Activated naive CD4-positive, alpha-beta T cell treated with anti-CD3 and anti-CD28 coated beads, Interleukin-2, amount 10 ng/mL, durations not matched to agents 7 days and 5 days (primary cell): ENCODE measurements at regions not wholly inside any gene's neighbourhood (a gene's known extent, or its start where the extent isn't known, plus 50 kb on each side); places are given as distances from the start of the nearest gene placed in this dataset.
"Not testable (repeated sequence)": the region's sequence is repeated elsewhere in the genome, so short reads cannot be mapped to it uniquely, and the experiment has no call there.

Experiments
- CTCF ChIA-PET: fragments of 350-600 bp; sonication (Branson Sonifier 250); formaldehyde crosslinking; loops from one replicate; lab custom pipeline; 2021; ENCODE audit warnings: antibody characterized with exemption; lab: Charles Lee
- DNase-seq: peaks from one replicate; pipeline ENCODE4 v3.0.0-alpha.2; 2020
- H3K27ac Mint-ChIP-seq: one replicate; pipeline ENCODE4 v1.8.0; 2021; ENCODE audit warnings: mild to moderate bottlenecking, moderate library complexity, mixed read lengths
- H3K27me3 Mint-ChIP-seq: one replicate; pipeline ENCODE4 v1.8.0; 2021; ENCODE audit warnings: mild to moderate bottlenecking, mixed read lengths
- H3K36me3 Mint-ChIP-seq: one replicate; pipeline ENCODE4 v1.8.0; 2021; ENCODE audit warnings: mixed read lengths
- H3K4me1 Mint-ChIP-seq: one replicate; pipeline ENCODE4 v1.8.0; 2021; ENCODE audit warnings: mixed read lengths
- H3K4me3 Mint-ChIP-seq: one replicate; pipeline ENCODE4 v1.8.0; 2021; ENCODE audit warnings: mild to moderate bottlenecking, moderate library complexity, mixed read lengths
- H3K9me3 Mint-ChIP-seq: one replicate; pipeline ENCODE4 v1.8.0; 2021; ENCODE audit warnings: mixed read lengths

- CTCF ChIA-PET, DNase-seq, H3K27me3 Mint-ChIP-seq, H3K36me3 Mint-ChIP-seq, H3K27ac Mint-ChIP-seq, H3K4me1 Mint-ChIP-seq, H3K4me3 Mint-ChIP-seq: not testable (repeated sequence)
- peaks cover 24% of the 10 kb centered on the region for H3K9me3 Mint-ChIP-seq
These were observed 117.7 kb downstream of the ENC1 start for GRCh38 chr5:74522838-74523237.

GRCh38 chr5:74521401-74521800 is 119.1 kb downstream of the ENC1 start:
- peaks cover 24% of the 10 kb centered on the region for H3K9me3 Mint-ChIP-seq
- no peak for DNase-seq
- no peaks in the 10 kb centered on the region for H3K27me3 Mint-ChIP-seq
- no peak overlapping the region for H3K27ac Mint-ChIP-seq
- H3K4me1 Mint-ChIP-seq: no peaks in the 10 kb centered on the region
- CTCF ChIA-PET: no interaction called here
- no peak overlapping the region for H3K4me3 Mint-ChIP-seq
- no peaks in the 10 kb centered on the region for H3K36me3 Mint-ChIP-seq

DNA sequence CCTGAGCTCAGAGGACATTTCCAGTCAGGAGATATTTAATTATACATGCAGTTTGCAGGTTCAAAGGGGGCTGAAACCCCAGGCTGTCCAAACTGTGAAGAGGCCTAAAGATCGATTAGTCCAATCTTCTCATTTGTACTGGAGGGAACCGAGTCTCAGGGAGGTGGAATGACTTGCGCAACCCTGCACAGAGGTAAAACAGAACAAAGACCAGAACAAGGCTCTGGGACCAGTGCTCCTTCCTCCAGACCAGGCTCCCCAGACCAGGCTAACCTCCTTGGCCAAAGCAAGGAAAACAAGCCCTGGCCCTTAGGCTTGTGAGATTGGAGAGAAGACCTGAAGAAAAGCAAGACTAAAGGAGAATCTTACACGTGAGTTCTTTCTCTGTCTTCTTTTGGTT is 120.8 kb downstream of the ENC1 start:
- Mint-ChIP-seq H3K9me3 (peaks cover 19% of the 10 kb centered on the region), H3K4me3 (no peak overlapping the region), H3K36me3 (no peaks in the 10 kb centered on the region), H3K27ac (no peak overlapping the region), H3K27me3 (peaks cover 3% of the 10 kb centered on the region), H3K4me1 (no peaks in the 10 kb centered on the region)
- no peak for DNase-seq
- CTCF ChIA-PET: no interaction called here

DNA sequence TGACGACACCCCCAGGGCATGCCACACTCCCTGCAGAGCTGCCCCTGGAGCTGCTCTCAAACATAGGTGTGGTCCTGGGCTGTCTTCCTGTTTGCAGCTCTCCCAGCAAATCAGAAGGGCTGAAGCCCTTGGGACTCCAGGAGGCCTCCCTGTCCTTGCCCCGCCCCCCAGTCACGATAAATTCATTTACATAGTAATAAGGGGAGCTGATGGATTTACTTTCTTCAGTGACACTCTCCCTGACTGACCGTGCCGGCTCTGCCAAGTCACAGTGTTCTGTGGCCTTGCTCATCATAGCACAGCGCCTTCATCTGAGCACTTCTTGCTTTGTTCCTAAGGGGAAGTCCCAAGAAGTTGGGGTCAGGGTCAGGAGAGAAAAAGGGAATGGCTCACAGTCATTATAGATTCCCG is 121.4 kb downstream of the ENC1 start:
- Mint-ChIP-seq H3K36me3 (no peaks in the 10 kb centered on the region), H3K9me3 (peaks cover 14% of the 10 kb centered on the region), H3K27me3 (peaks cover 5% of the 10 kb centered on the region), H3K4me1 (no peaks in the 10 kb centered on the region), H3K27ac (no peak overlapping the region), H3K4me3 (no peak overlapping the region)
- DNase-seq: no peak
- CTCF ChIA-PET: no interaction called here

- no peaks in the 10 kb centered on the region for H3K4me1 Mint-ChIP-seq
- CTCF ChIA-PET: interaction anchor here (1.1 kb wide), 1 partner anchor 136 kb away, joined by 3 read pairs; no protein-coding TSS in a partner anchor
- H3K4me3 Mint-ChIP-seq: no peak overlapping the region
- H3K36me3 Mint-ChIP-seq: no peaks in the 10 kb centered on the region
- H3K27me3 Mint-ChIP-seq: peaks cover 9% of the 10 kb centered on the region
- peaks cover under 1% of the 10 kb centered on the region for H3K9me3 Mint-ChIP-seq
- no peak for DNase-seq
- no peak overlapping the region for H3K27ac Mint-ChIP-seq
These were observed 122.8 kb downstream of the ENC1 start for GRCh38 chr5:74517700-74518099.

DNA sequence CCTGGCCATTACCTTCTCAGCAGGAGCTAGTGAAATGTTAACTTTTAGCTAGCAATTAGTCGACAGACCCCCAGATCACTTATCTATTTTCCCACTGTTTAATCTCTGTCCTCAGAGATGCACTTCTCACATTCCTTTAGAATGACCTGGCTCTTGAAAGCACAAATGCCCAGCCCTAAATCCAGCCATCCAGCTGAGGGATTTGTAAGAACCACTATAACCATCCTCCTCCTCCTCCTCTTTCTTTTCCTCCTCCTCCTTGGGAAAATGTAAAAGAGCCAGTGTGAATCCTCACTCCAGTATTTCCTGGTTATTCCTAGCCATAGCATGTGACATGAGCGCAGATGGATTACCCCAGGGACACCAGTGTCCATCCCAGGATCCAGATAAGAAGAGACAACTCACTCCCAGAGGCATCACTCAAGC is 124.3 kb downstream of the ENC1 start:
- Mint-ChIP-seq H3K27me3 (peaks cover 9% of the 10 kb centered on the region), H3K9me3 (no peaks in the 10 kb centered on the region), H3K4me1 (no peaks in the 10 kb centered on the region), H3K27ac (no peak overlapping the region), H3K4me3 (no peak overlapping the region), H3K36me3 (no peaks in the 10 kb centered on the region)
- CTCF ChIA-PET: no interaction called here
- no peak for DNase-seq

DNA sequence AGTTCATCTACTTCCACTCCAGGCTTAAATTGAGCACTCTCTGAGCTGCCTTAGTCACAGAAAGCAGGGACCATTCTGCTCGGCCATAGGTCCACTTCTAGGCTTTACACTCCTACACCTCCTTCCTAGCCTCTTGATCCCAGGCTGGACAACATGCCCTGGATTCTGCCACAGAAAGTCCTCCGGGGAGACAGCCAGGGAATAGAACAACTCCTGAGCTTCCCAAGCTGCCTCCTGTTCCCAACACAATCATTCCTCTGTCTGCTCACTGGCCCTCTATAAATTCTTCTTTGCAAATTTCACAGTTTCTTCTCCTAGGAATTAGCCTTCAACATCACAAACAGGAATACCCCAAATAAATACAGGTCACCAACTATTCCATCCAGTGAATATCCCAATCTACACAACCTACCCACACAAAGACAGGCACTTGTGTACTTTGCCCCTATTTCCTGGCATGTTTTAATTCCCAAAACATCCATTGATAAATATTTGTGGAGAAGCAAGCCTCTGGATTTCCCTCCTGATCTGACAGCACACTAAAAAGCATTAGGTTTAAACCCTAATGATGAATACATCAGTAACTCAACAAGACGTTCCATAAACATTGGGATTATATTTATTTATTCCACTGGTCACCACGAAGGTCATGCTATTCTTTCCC is 125.5 kb downstream of the ENC1 start:
- Mint-ChIP-seq H3K4me1 (no peaks in the 10 kb centered on the region), H3K4me3 (no peak overlapping the region), H3K9me3 (no peaks in the 10 kb centered on the region), H3K27me3 (peaks cover 9% of the 10 kb centered on the region), H3K27ac (no peak overlapping the region), H3K36me3 (no peaks in the 10 kb centered on the region)
- CTCF ChIA-PET: no interaction called here
- DNase-seq: no peak

DNA sequence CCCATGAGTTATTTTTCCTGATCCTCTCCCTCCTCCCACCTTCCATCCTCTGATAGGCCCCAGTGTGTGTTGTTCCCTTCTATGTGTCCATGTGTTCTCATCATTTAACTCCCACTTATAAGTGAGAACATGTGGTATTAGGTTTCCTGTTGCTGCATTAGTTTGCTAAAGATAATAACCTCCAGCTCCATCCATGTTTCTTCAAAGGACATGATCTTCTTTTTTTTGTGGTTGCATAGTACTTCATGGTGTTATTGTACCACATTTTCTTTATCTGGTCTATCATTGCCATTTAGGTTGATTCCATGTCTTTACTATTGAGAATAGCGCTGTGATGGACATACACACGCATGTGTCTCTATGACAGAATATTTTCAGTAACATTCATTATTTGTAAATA is 128.8 kb downstream of the ENC1 start:
- H3K9me3 Mint-ChIP-seq, H3K27ac Mint-ChIP-seq, CTCF ChIA-PET, DNase-seq, H3K36me3 Mint-ChIP-seq, H3K4me3 Mint-ChIP-seq, H3K27me3 Mint-ChIP-seq, H3K4me1 Mint-ChIP-seq: not testable (repeated sequence)

DNA sequence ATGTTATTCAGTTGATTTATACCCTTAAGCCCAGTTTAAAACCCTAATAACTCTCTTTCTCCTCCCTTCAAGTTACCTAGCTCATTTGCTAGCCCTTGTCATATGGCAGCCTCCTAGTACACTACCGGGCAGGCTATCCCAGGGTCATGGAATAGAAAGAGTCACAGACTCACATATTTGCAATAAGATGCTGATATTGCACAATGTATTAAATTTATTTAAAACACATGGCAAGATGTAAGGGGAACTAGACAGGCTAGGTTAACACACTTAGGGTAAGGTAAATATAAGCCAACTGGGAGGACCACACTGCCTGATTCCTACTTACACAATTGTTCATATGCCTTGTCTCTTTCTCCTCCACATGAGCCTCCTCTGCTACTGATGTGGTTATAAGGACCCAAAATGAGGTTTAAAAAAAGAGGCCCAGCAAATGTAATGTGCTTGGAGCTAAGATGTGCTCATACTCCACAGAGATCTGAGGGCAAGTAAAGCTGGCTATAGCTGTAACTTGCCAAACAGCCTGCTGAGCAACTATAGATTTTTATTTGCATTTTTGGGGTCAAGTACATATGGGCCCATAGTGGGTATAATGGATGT is 130.0 kb downstream of the ENC1 start:
- Mint-ChIP-seq H3K27ac (no peak overlapping the region), H3K36me3 (no peaks in the 10 kb centered on the region), H3K27me3 (peaks cover 9% of the 10 kb centered on the region), H3K9me3 (no peaks in the 10 kb centered on the region), H3K4me3 (no peak overlapping the region), H3K4me1 (no peaks in the 10 kb centered on the region)
- CTCF ChIA-PET: no interaction called here
- no peak for DNase-seq

DNA sequence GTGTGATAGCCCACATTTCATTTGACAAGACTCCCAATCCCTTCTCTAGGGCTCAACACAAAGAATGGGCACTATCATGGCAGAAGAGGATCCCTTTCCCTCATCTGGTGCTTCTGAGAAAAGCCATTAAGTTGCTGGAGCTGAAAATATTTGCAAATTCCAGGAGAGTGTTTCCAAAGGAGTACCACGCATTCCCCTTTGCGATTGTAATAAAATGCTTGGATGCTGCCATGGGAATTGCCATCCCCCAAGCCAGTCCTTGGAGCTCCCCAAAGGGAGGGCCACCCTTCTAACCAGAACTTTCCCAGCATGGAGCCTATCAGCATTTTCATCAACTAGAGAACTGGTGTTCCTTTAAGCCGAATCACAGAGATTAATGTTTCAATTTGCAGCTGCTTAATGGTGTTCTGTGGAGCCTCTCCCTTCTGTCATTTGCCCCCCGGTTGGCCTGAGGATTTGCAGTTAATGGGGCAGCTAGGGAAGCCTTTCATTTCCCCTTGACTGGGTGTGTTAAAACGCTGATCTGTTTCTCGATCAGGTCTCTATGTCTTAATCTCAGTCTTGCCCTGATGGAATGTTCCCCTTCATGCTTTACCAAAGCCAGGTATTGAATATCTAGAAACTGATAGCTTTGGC is 133.0 kb downstream of the ENC1 start:
- no peak for DNase-seq
- Mint-ChIP-seq H3K36me3 (no peaks in the 10 kb centered on the region), H3K27me3 (no peaks in the 10 kb centered on the region), H3K4me3 (no peak overlapping the region), H3K27ac (no peak overlapping the region), H3K4me1 (no peaks in the 10 kb centered on the region), H3K9me3 (no peaks in the 10 kb centered on the region)
- CTCF ChIA-PET: interaction anchor here (1.0 kb wide), 1 partner anchor 134 kb away, joined by 3 read pairs; no protein-coding TSS in a partner anchor

GRCh38 chr5:74506119-74506518 is 134.4 kb downstream of the ENC1 start:
- Mint-ChIP-seq H3K9me3 (no peaks in the 10 kb centered on the region), H3K4me1 (no peaks in the 10 kb centered on the region), H3K27ac (no peak overlapping the region), H3K27me3 (no peaks in the 10 kb centered on the region), H3K4me3 (no peak overlapping the region), H3K36me3 (no peaks in the 10 kb centered on the region)
- CTCF ChIA-PET: no interaction called here
- no peak for DNase-seq

DNA sequence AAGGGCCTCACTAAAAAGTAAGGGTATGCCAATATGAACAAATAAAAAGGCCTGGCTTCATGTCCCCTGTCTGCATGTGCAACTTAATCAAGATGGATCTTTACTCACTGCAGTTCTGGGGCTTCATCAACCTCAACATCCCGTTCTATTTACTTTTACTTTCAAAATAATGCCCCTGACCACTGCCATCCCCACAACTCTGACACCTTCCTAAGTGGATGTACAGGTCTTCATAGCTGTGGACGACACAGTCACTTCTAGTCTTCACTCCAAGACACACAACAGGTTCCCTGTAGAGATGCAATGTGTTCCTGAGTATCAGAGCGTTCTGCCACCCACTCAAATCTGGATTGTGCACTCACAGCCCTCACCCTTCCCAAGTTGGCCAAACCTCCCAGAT is 136.1 kb downstream of the ENC1 start:
- no peak overlapping the region for H3K27ac Mint-ChIP-seq
- no peak overlapping the region for H3K4me3 Mint-ChIP-seq
- no peaks in the 10 kb centered on the region for H3K36me3 Mint-ChIP-seq
- H3K27me3 Mint-ChIP-seq: no peaks in the 10 kb centered on the region
- no peaks in the 10 kb centered on the region for H3K4me1 Mint-ChIP-seq
- H3K9me3 Mint-ChIP-seq: no peaks in the 10 kb centered on the region
- DNase-seq: no peak
- CTCF ChIA-PET: no interaction called here

GRCh38 chr5:74502479-74502950 is 138.0 kb downstream of the ENC1 start:
- CTCF ChIA-PET: no interaction called here
- no peaks in the 10 kb centered on the region for H3K4me1 Mint-ChIP-seq
- no peaks in the 10 kb centered on the region for H3K9me3 Mint-ChIP-seq
- no peak for DNase-seq
- H3K27ac Mint-ChIP-seq: no peak overlapping the region
- H3K4me3 Mint-ChIP-seq: no peak overlapping the region
- H3K27me3 Mint-ChIP-seq: no peaks in the 10 kb centered on the region
- no peaks in the 10 kb centered on the region for H3K36me3 Mint-ChIP-seq

GRCh38 chr5:74501674-74502478 is 138.7 kb downstream of the ENC1 start:
- H3K9me3 Mint-ChIP-seq: no peaks in the 10 kb centered on the region
- H3K4me3 Mint-ChIP-seq: no peak overlapping the region
- CTCF ChIA-PET: no interaction called here
- H3K36me3 Mint-ChIP-seq: no peaks in the 10 kb centered on the region
- H3K27me3 Mint-ChIP-seq: no peaks in the 10 kb centered on the region
- no peaks in the 10 kb centered on the region for H3K4me1 Mint-ChIP-seq
- DNase-seq: no peak
- no peak overlapping the region for H3K27ac Mint-ChIP-seq
